CD4-positive, alpha-beta T cell (primary cell): ENCODE measurements at regions not wholly inside any gene's neighbourhood (a gene's known extent, or its start where the extent isn't known, plus 50 kb on each side); places are given as distances from the start of the nearest gene placed in this dataset.

Source experiments
- ATAC-seq: fragments of 200-7000 bp; cut with Tn5 transposase; one replicate; pipeline ENCODE4 v1.10.0; 2022; ENCODE audit warnings: mild to moderate bottlenecking; ENCODE audit not compliant: poor library complexity
- CTCF ChIA-PET: fragments of 350-600 bp; sonication (Branson Sonifier 250); formaldehyde crosslinking; loops from one replicate; lab custom pipeline; 2021; ENCODE audit warnings: antibody characterized with exemption, inconsistent platforms; lab: Charles Lee
- POLR2A ChIA-PET: fragments of 350-600 bp; sonication (Branson Sonifier 250); formaldehyde crosslinking; loops from one replicate; lab custom pipeline; 2021; ENCODE audit warnings: antibody characterized with exemption, inconsistent platforms; lab: Charles Lee
- DNase-seq, 14 experiments: peaks; one replicate each; pipeline ENCODE4 v3.0.0-alpha.2; 2013 to 2020; ENCODE audit warnings: mixed read lengths in 2 of 14
- H3K27ac ChIP-seq, 2 donors: one replicate each; pipeline versions ENCODE4 v1.5.1 to v1.7.0; 2013; ENCODE audit warnings: low read length in 2 of 2, low read depth in 1 of 2, mild to moderate bottlenecking in 1 of 2
- H3K27me3 ChIP-seq, 2 experiments: 1 replicate in 1 of 2; 2 replicates in 1 of 2; pipeline versions ENCODE4 v1.6.1 to v1.7.0; 2013; ENCODE audit warnings: low read length in 2 of 2, control low read depth in 1 of 2, mild to moderate bottlenecking in 1 of 2, moderate library complexity in 1 of 2; ENCODE audit not compliant: insufficient read depth in 2 of 2, control insufficient read depth in 1 of 2
- H3K36me3 ChIP-seq: one replicate; pipeline ENCODE4 v1.6.1; 2013; ENCODE audit warnings: low read length, control low read depth; ENCODE audit not compliant: insufficient read depth
- H3K4me1 ChIP-seq: one replicate; pipeline ENCODE4 v1.6.1; 2013; ENCODE audit warnings: low read length, control low read depth; ENCODE audit not compliant: insufficient read depth
- H3K4me3 ChIP-seq: one replicate; pipeline ENCODE4 v1.5.1; 2013; ENCODE audit warnings: mild to moderate bottlenecking, low read length, moderate library complexity
- H3K9me3 ChIP-seq, 2 experiments: 1 replicate in 1 of 2; 2 replicates in 1 of 2; pipeline versions ENCODE4 v1.6.1 to v1.7.0; 2013; ENCODE audit warnings: low read length in 2 of 2, mild to moderate bottlenecking in 2 of 2, control low read depth in 1 of 2, moderate library complexity in 1 of 2; ENCODE audit not compliant: control insufficient read depth in 1 of 2, insufficient read depth in 1 of 2
- H3K27ac Mint-ChIP-seq: one replicate; pipeline ENCODE4 v1.8.0; 2020; ENCODE audit warnings: mixed read lengths
- H3K27me3 Mint-ChIP-seq: one replicate; pipeline ENCODE4 v1.8.0; 2021; ENCODE audit warnings: mixed read lengths
- H3K36me3 Mint-ChIP-seq: one replicate; pipeline ENCODE4 v1.8.0; 2021; ENCODE audit warnings: low read depth, mixed read lengths
- H3K4me1 Mint-ChIP-seq: one replicate; pipeline ENCODE4 v1.8.0; 2021; ENCODE audit warnings: low read depth, mixed read lengths
- H3K4me3 Mint-ChIP-seq: one replicate; pipeline ENCODE4 v1.8.0; 2020; ENCODE audit warnings: mild to moderate bottlenecking, mixed read lengths
- H3K9me3 Mint-ChIP-seq: one replicate; pipeline ENCODE4 v1.8.0; 2020; ENCODE audit warnings: mixed read lengths
- intact Hi-C, 2 experiments: fragments of 100-400 bp; cut with DNase I in 1 of 2; cut with micrococcal nuclease in 1 of 2; formaldehyde crosslinking; loops; one replicate each; pipeline versions ENCODE4 v1.15.1 to v1.9.0; 2023 to 2025; cut with DNase I, micrococcal nuclease
- TF ChIP-seq, protein P1 (sequence below): fragments of 200-600 bp; IDR thresholded peaks from one replicate; pipeline ENCODE4 v1.8.0; 2022; ENCODE audit warnings: antibody characterized with exemption, mild to moderate bottlenecking

DNA sequence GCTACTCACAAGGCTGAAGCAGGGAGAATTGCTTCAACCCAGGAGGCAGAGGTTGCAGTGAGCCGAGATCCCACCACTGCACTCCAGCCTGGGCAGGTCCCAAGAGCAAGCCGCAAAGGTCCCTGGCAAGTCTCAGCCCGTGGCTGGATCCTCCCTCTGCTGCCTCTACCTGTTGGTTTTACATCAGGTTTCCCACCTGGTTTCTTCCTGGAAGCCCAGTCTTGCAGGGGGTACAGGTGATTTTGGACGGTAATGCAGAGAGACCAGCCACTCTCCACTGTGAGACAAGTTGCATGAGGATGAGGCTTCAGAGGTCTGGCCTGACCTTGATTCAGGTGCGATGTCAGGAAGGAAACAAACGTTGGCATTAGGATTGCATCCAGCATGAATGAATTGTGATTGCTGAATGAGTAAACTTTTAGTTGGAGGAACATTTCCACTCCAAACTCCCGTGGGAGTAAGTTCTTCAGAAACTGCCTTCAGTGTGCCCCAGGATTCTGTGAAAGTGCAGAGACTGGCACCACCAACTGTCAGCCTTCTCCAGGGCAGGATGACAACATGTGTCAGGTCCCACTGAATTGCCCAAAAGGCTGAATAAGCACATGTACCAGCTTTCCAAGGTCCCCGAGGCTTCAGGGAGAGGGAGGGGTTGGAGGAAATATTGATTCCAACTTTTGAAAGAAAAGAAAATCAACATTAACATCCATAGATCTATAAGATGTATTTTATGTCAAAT, 189.4 kb downstream of the TJP1 start:
- Mint-ChIP-seq H3K9me3 (no peaks in the 10 kb centered on the region), H3K27ac (no peak overlapping the region), H3K4me3 (no peak overlapping the region), H3K36me3 (no peaks in the 10 kb centered on the region), H3K4me1 (no peaks in the 10 kb centered on the region), H3K27me3 (peaks cover 39% of the 10 kb centered on the region)
- Histone ChIP-seq H3K36me3 (no peaks in the 10 kb centered on the region), H3K9me3 (peaks cover 0 to 12% of the 10 kb centered on the region in 2 experiments), H3K4me1 (no peaks in the 10 kb centered on the region), H3K27ac (no peak overlapping the region), H3K4me3 (no peak overlapping the region), H3K27me3 (peaks cover 0 to 8% of the 10 kb centered on the region in 2 experiments)
- POLR2A ChIA-PET: no interaction called here
- TF ChIP-seq, protein P1, sequence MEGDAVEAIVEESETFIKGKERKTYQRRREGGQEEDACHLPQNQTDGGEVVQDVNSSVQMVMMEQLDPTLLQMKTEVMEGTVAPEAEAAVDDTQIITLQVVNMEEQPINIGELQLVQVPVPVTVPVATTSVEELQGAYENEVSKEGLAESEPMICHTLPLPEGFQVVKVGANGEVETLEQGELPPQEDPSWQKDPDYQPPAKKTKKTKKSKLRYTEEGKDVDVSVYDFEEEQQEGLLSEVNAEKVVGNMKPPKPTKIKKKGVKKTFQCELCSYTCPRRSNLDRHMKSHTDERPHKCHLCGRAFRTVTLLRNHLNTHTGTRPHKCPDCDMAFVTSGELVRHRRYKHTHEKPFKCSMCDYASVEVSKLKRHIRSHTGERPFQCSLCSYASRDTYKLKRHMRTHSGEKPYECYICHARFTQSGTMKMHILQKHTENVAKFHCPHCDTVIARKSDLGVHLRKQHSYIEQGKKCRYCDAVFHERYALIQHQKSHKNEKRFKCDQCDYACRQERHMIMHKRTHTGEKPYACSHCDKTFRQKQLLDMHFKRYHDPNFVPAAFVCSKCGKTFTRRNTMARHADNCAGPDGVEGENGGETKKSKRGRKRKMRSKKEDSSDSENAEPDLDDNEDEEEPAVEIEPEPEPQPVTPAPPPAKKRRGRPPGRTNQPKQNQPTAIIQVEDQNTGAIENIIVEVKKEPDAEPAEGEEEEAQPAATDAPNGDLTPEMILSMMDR: no peak
- intact Hi-C loops: no loop called here
- CTCF ChIA-PET: no interaction called here
- no peak for DNase-seq
- no peak for ATAC-seq

DNA sequence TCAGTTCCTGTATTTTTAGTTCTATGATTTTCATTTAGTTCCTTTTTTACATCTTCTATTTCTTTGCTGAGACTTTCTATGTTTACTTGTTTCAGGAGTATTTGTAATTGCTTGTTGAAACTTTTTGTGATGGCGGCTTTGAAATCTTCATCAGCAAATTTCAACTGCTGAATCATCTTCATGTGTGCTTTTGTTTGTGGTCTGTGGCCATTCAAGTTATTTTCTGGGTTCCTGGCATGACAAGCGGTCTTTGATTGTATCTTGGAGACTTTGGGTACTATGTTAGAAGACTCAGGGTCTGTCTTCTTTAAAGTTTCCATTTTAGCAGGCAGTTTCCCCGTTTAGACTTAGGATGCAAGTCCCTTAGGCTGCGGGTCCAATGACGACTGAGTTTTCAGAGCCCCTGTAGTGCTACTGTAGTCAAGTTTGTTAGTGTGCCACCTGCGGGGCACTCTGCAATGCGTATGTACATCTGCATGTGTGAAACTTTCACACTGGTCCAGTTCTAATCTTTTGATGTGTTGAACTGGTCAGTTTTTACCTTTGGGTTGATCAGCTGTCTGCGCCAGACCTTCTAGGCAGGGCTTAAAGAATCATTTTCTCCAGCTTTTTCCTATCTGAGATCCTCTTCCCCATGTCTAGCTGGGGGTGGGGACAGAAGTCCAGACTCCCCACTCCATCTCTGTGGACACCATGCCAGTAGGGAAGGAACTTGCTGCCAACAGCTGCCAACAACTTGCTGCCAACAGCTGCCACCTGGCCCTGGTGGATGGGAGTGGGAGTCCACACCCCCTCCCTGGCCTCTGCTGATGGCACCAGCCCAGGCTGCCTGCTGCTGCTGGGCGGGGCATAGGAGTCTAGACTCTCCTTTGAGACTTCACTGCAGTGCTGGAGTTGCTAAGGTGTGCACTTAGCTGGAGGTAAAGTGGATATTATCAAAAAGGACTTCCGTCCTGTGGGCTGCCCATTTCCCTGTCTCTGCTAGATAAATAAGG, 190.9 kb downstream of the TJP1 start:
- no peak overlapping the region for H3K27ac ChIP-seq
- Mint-ChIP-seq H3K4me1 (no peaks in the 10 kb centered on the region), H3K9me3 (peaks cover 3% of the 10 kb centered on the region), H3K27ac (no peak overlapping the region), H3K36me3 (no peaks in the 10 kb centered on the region), H3K4me3 (no peak overlapping the region), H3K27me3 (peaks cover 27% of the 10 kb centered on the region)
- H3K4me1 ChIP-seq: no peaks in the 10 kb centered on the region
- no peaks in the 10 kb centered on the region for H3K36me3 ChIP-seq
- DNase-seq (no peak), ATAC-seq (no peak)
- ChIA-PET POLR2A (no interaction called here), CTCF (interaction anchor here (0.5 to 1.0 kb wide), 2 partner anchors 8 to 104 kb away, joined by 3 read pairs; no protein-coding TSS in a partner anchor)
- H3K4me3 ChIP-seq: no peak overlapping the region
- TF ChIP-seq, protein P1: no peak
- peaks cover 0 to 12% of the 10 kb centered on the region in 2 experiments for H3K9me3 ChIP-seq
- H3K27me3 ChIP-seq: peaks cover 0 to 5% of the 10 kb centered on the region in 2 experiments
- intact Hi-C loops: no loop called here

DNA sequence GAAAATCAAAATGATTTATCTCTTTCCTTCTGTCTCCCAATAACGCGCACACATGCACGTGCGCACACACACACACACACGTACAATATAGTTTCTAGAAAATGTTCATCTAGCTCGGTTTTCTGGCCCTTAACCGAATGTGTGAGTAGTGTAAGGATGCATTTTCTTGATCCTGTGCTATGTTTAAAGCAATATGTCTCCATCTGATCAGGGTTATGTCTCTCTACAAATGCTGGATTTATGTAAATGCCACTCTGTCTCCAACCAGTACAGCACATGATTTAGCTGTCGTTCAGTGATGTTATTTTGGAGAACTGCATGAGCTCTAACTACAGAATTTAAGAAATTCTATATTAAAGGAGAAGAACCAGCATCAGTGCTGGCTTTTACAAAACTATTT, 198.0 kb downstream of the TJP1 start:
- H3K9me3 Mint-ChIP-seq: peaks cover 3% of the 10 kb centered on the region
- H3K9me3 ChIP-seq: no peaks in the 10 kb centered on the region
- H3K4me3 ChIP-seq: no peak overlapping the region
- H3K36me3 ChIP-seq: no peaks in the 10 kb centered on the region
- intact Hi-C loops: no loop called here
- no peak overlapping the region for H3K27ac ChIP-seq
- H3K4me1 Mint-ChIP-seq: no peaks in the 10 kb centered on the region
- DNase-seq (no peak), ATAC-seq (no peak)
- no peaks in the 10 kb centered on the region for H3K36me3 Mint-ChIP-seq
- no peaks in the 10 kb centered on the region for H3K27me3 ChIP-seq
- H3K27ac Mint-ChIP-seq: no peak overlapping the region
- POLR2A ChIA-PET: no interaction called here
- H3K27me3 Mint-ChIP-seq: peaks cover 12% of the 10 kb centered on the region
- H3K4me1 ChIP-seq: no peaks in the 10 kb centered on the region
- CTCF ChIA-PET: no interaction called here
- TF ChIP-seq, protein P1: no peak
- H3K4me3 Mint-ChIP-seq: no peak overlapping the region
